ENCODE measurements at regions not wholly inside any gene's neighbourhood (a gene's known extent, or its start where the extent isn't known, plus 50 kb on each side); places are given as distances from the start of the nearest gene placed in this dataset.

DNA sequence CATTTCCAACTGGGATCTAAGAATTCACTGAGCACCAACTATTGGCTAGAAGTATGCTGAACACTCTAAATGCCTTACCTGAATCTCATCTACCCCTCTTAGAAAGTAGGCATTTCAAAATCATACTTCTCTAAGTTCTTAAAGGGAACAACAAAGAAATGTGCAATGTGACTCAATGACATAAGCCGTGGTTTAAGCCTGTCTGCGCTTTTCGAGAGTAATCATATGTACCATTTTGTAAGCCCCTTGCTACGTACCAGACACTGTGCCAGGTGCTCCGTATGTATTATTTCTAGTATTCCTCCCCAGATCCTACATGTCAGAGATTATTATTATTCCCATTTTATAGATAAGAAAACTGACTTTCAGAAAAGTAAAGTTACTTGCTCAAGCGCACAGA, 454.2 kb downstream of the SETD4 start:
- TF ChIP-seq RAD21 (conservative IDR thresholded peaks at IDR 0.05 in 1 of 2, IDR thresholded peaks at IDR 0.05 in 1 of 2) (no peak), ZFP36 (IDR thresholded peaks at IDR 0.05; ENCODE audit: borderline replicate concordance, partially characterized antibody) (no peak), ZC3H11A (IDR thresholded peaks at IDR 0.05) (no peak), POLR2AphosphoS2 (conservative IDR thresholded peaks at IDR 0.05; ENCODE audit: low read length) (no peak), KDM5A (IDR thresholded peaks at IDR 0.05) (no peak), ESRRA (IDR thresholded peaks at IDR 0.05; ENCODE audit: borderline replicate concordance, low read length) (no peak), JUN (IDR thresholded peaks at IDR 0.05) (no peak), CEBPB (IDR thresholded peaks at IDR 0.05) (no peak), POLR2A (IDR thresholded peaks at IDR 0.05; ENCODE audit: low read length) (no peak)
- TF ChIP-seq, protein P1, sequence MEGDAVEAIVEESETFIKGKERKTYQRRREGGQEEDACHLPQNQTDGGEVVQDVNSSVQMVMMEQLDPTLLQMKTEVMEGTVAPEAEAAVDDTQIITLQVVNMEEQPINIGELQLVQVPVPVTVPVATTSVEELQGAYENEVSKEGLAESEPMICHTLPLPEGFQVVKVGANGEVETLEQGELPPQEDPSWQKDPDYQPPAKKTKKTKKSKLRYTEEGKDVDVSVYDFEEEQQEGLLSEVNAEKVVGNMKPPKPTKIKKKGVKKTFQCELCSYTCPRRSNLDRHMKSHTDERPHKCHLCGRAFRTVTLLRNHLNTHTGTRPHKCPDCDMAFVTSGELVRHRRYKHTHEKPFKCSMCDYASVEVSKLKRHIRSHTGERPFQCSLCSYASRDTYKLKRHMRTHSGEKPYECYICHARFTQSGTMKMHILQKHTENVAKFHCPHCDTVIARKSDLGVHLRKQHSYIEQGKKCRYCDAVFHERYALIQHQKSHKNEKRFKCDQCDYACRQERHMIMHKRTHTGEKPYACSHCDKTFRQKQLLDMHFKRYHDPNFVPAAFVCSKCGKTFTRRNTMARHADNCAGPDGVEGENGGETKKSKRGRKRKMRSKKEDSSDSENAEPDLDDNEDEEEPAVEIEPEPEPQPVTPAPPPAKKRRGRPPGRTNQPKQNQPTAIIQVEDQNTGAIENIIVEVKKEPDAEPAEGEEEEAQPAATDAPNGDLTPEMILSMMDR (IDR thresholded peaks at IDR 0.05), result no peak
- TF ChIP-seq, protein P2, sequence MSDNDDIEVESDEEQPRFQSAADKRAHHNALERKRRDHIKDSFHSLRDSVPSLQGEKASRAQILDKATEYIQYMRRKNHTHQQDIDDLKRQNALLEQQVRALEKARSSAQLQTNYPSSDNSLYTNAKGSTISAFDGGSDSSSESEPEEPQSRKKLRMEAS (IDR thresholded peaks at IDR 0.05), result no peak
- TF ChIP-seq, protein P3, sequence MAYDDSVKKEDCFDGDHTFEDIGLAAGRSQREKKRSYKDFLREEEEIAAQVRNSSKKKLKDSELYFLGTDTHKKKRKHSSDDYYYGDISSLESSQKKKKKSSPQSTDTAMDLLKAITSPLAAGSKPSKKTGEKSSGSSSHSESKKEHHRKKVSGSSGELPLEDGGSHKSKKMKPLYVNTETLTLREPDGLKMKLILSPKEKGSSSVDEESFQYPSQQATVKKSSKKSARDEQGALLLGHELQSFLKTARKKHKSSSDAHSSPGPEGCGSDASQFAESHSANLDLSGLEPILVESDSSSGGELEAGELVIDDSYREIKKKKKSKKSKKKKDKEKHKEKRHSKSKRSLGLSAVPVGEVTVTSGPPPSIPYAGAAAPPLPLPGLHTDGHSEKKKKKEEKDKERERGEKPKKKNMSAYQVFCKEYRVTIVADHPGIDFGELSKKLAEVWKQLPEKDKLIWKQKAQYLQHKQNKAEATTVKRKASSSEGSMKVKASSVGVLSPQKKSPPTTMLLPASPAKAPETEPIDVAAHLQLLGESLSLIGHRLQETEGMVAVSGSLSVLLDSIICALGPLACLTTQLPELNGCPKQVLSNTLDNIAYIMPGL (CRISPR knock-in tag; IDR thresholded peaks at IDR 0.05; ENCODE audit: borderline replicate concordance), result no peak

All from A549 (cell line).